GM18873 (cell line): ENCODE measurements at regions not wholly inside any gene's neighbourhood (a gene's known extent, or its start where the extent isn't known, plus 50 kb on each side); places are given as distances from the start of the nearest gene placed in this dataset.
A peak's percentile ranks its signal among the peaks of the same experiment; 100 is the strongest.

Experiments used
- ATAC-seq: cut with Tn5 transposase; IDR thresholded peaks from one replicate; pipeline ENCODE4 v1.9.1; 2021; ENCODE audit warnings: mild to moderate bottlenecking, moderate library complexity, moderate number of reproducible peaks; ENCODE audit not compliant: unreplicated experiment, low FRiP score

GRCh38 chr18:70503060-70503459 lies 214.2 kb downstream of the SOCS6 start:
- ATAC-seq, result no peak

GRCh38 chr18:70501358-70501757 lies 212.5 kb downstream of the SOCS6 start:
- ATAC-seq, result no peak

GRCh38 chr18:70500748-70501147 lies 211.9 kb downstream of the SOCS6 start:
- ATAC-seq, result no peak

GRCh38 chr18:70499218-70499691 lies 210.4 kb downstream of the SOCS6 start:
- ATAC-seq, result no peak

GRCh38 chr18:70496353-70497294 lies 207.8 kb downstream of the SOCS6 start:
- no peak for ATAC-seq

GRCh38 chr18:70494524-70494923 lies 205.7 kb downstream of the SOCS6 start:
- ATAC-seq, result no peak

GRCh38 chr18:70493461-70493860 lies 204.6 kb downstream of the SOCS6 start:
- ATAC-seq, result no peak

- ATAC-seq, result peak; percentile 90
Measured at GRCh38 chr18:70491734-70492348, 203.0 kb downstream of the SOCS6 start.

GRCh38 chr18:70489986-70490933 lies 201.4 kb downstream of the SOCS6 start:
- no peak for ATAC-seq

GRCh38 chr18:70489571-70489970 lies 200.7 kb downstream of the SOCS6 start:
- ATAC-seq, result no peak

GRCh38 chr18:70469916-70470315 lies 181.1 kb downstream of the SOCS6 start:
- ATAC-seq, result no peak

- no peak for ATAC-seq
Measured at GRCh38 chr18:70468861-70469547, 180.2 kb downstream of the SOCS6 start.

GRCh38 chr18:70464343-70465114 lies 175.7 kb downstream of the SOCS6 start:
- ATAC-seq, result no peak

- no peak for ATAC-seq
Measured at GRCh38 chr18:70463085-70463484, 174.2 kb downstream of the SOCS6 start.

GRCh38 chr18:70462078-70462439 lies 173.2 kb downstream of the SOCS6 start:
- ATAC-seq, result no peak

GRCh38 chr18:70461323-70462077 lies 172.7 kb downstream of the SOCS6 start:
- ATAC-seq, result no peak

- ATAC-seq, result no peak
Measured at GRCh38 chr18:70459731-70460130, 170.9 kb downstream of the SOCS6 start.

GRCh38 chr18:70459251-70459650 lies 170.4 kb downstream of the SOCS6 start:
- ATAC-seq, result no peak

- ATAC-seq, result no peak
Measured at GRCh38 chr18:70457788-70458187, 168.9 kb downstream of the SOCS6 start.
